ENCODE measurements at regions not wholly inside any gene's neighbourhood (a gene's known extent, or its start where the extent isn't known, plus 50 kb on each side); places are given as distances from the start of the nearest gene placed in this dataset.
A peak's percentile ranks its signal among the peaks of the same experiment; 100 is the strongest.
"Not testable (repeated sequence)": the region's sequence is repeated elsewhere in the genome, so short reads cannot be mapped to it uniquely, and the experiment has no call there.

- H3K4me3 ChIP-seq (ENCODE audit: low read length) = no peak overlapping the region
- no peak for TF ChIP-seq CTCF (IDR thresholded peaks at IDR 0.05; ENCODE audit: insufficient read depth, low read depth, low read length, missing control alignments)
- no peak for DNase-seq (ENCODE audit: low read depth)
Observed at GRCh38 chr1:221567859-221568507, 173.9 kb downstream of the DUSP10 start.

GRCh38 chr1:221573756-221574155 is 168.1 kb downstream of the DUSP10 start:
- no peak for TF ChIP-seq CTCF (IDR thresholded peaks at IDR 0.05; ENCODE audit: insufficient read depth, low read depth, low read length, missing control alignments)
- peak; percentile 5 for DNase-seq (ENCODE audit: low read depth)

GRCh38 chr1:221574529-221574928 is 167.4 kb downstream of the DUSP10 start:
- TF ChIP-seq CTCF (IDR thresholded peaks at IDR 0.05; ENCODE audit: insufficient read depth, low read depth, low read length, missing control alignments) = no peak
- no peak overlapping the region for H3K4me3 ChIP-seq (ENCODE audit: low read length)
- DNase-seq (ENCODE audit: low read depth) = peak; percentile 8

More at GRCh38 chr1:221573756-221574155, 168.1 kb downstream of the DUSP10 start:
- H3K4me3 ChIP-seq (ENCODE audit: low read length) = no peak overlapping the region

GRCh38 chr1:221575605-221576004 is 166.3 kb downstream of the DUSP10 start:
- no peak overlapping the region for H3K4me3 ChIP-seq (ENCODE audit: low read length)
- TF ChIP-seq CTCF (IDR thresholded peaks at IDR 0.05; ENCODE audit: insufficient read depth, low read depth, low read length, missing control alignments) = no peak
- peak; percentile 12 for DNase-seq (ENCODE audit: low read depth)

GRCh38 chr1:221576268-221576667 is 165.6 kb downstream of the DUSP10 start:
- peak; percentile 9 for DNase-seq (ENCODE audit: low read depth)
- no peak overlapping the region for H3K4me3 ChIP-seq (ENCODE audit: low read length)
- TF ChIP-seq CTCF (IDR thresholded peaks at IDR 0.05; ENCODE audit: insufficient read depth, low read depth, low read length, missing control alignments) = no peak

GRCh38 chr1:221583465-221583864 is 158.4 kb downstream of the DUSP10 start:
- TF ChIP-seq CTCF (IDR thresholded peaks at IDR 0.05; ENCODE audit: insufficient read depth, low read depth, low read length, missing control alignments) = no peak
- DNase-seq (ENCODE audit: low read depth) = no peak
- H3K4me3 ChIP-seq (ENCODE audit: low read length) = no peak overlapping the region

GRCh38 chr1:221587013-221587412 is 154.9 kb downstream of the DUSP10 start:
- not testable (repeated sequence) for DNase-seq (ENCODE audit: low read depth); H3K4me3 ChIP-seq (ENCODE audit: low read length)

- H3K4me3 ChIP-seq (ENCODE audit: low read length); DNase-seq (ENCODE audit: low read depth): not testable (repeated sequence)
Observed at GRCh38 chr1:221591250-221591649, 150.6 kb downstream of the DUSP10 start.
